ENCODE measurements at regions not wholly inside any gene's neighbourhood (a gene's known extent, or its start where the extent isn't known, plus 50 kb on each side); places are given as distances from the start of the nearest gene placed in this dataset.

- TF ChIP-seq CTCF (IDR thresholded peaks at IDR 0.05; ENCODE audit: low read depth, low read length, poor library complexity, severe bottlenecking) (no peak), EZH2phosphoT487 (IDR thresholded peaks at IDR 0.05; ENCODE audit: borderline replicate concordance, low read length) (no peak)
These were observed 91.1 kb upstream of the SKOR2 start for GRCh38 chr18:47342566-47342965.

Measured in DOHH2 (cell line).